ENCODE measurements at regions not wholly inside any gene's neighbourhood (a gene's known extent, or its start where the extent isn't known, plus 50 kb on each side); places are given as distances from the start of the nearest gene placed in this dataset.

- no peak for DNase-seq (ENCODE audit: extremely low read depth, low read depth, low spot score)
Observed at GRCh38 chr2:239529313-239530015, 128.6 kb upstream of the HDAC4 start.

GRCh38 chr2:239528883-239529282, 128.1 kb upstream of the HDAC4 start:
- DNase-seq (ENCODE audit: extremely low read depth, low read depth, low spot score) = no peak

- DNase-seq (ENCODE audit: extremely low read depth, low read depth, low spot score) = no peak
Observed at GRCh38 chr2:239528146-239528545, 127.3 kb upstream of the HDAC4 start.

GRCh38 chr2:239526666-239527415, 126.0 kb upstream of the HDAC4 start:
- no peak for DNase-seq (ENCODE audit: extremely low read depth, low read depth, low spot score)

GRCh38 chr2:239526038-239526437, 125.2 kb upstream of the HDAC4 start:
- DNase-seq (ENCODE audit: extremely low read depth, low read depth, low spot score) = no peak

GRCh38 chr2:239523954-239524330, 123.1 kb upstream of the HDAC4 start:
- no peak for DNase-seq (ENCODE audit: extremely low read depth, low read depth, low spot score)

GRCh38 chr2:239523147-239523953, 122.5 kb upstream of the HDAC4 start:
- DNase-seq (ENCODE audit: extremely low read depth, low read depth, low spot score) = no peak

GRCh38 chr2:239522740-239523119, 121.9 kb upstream of the HDAC4 start:
- DNase-seq (ENCODE audit: extremely low read depth, low read depth, low spot score) = no peak

- DNase-seq (ENCODE audit: extremely low read depth, low read depth, low spot score) = no peak
Observed at GRCh38 chr2:239522002-239522739, 121.4 kb upstream of the HDAC4 start.

GRCh38 chr2:239521518-239521815, 120.6 kb upstream of the HDAC4 start:
- DNase-seq (ENCODE audit: extremely low read depth, low read depth, low spot score) = no peak

GRCh38 chr2:239520811-239521517, 120.1 kb upstream of the HDAC4 start:
- DNase-seq (ENCODE audit: extremely low read depth, low read depth, low spot score) = no peak

GRCh38 chr2:239519921-239520585, 119.2 kb upstream of the HDAC4 start:
- no peak for DNase-seq (ENCODE audit: extremely low read depth, low read depth, low spot score)

- no peak for DNase-seq (ENCODE audit: extremely low read depth, low read depth, low spot score)
Observed at GRCh38 chr2:239519089-239519920, 118.5 kb upstream of the HDAC4 start.

- no peak for DNase-seq (ENCODE audit: extremely low read depth, low read depth, low spot score)
Observed at GRCh38 chr2:239518286-239519088, 117.7 kb upstream of the HDAC4 start.

GRCh38 chr2:239517686-239518085, 116.9 kb upstream of the HDAC4 start:
- no peak for DNase-seq (ENCODE audit: extremely low read depth, low read depth, low spot score)

- DNase-seq (ENCODE audit: extremely low read depth, low read depth, low spot score) = no peak
Observed at GRCh38 chr2:239516954-239517305, 116.1 kb upstream of the HDAC4 start.

GRCh38 chr2:239516286-239516953, 115.6 kb upstream of the HDAC4 start:
- no peak for DNase-seq (ENCODE audit: extremely low read depth, low read depth, low spot score)

All from glomerular endothelial cell (primary cell).